ENCODE measurements at regions not wholly inside any gene's neighbourhood (a gene's known extent, or its start where the extent isn't known, plus 50 kb on each side); places are given as distances from the start of the nearest gene placed in this dataset.
"Not testable (repeated sequence)": the region's sequence is repeated elsewhere in the genome, so short reads cannot be mapped to it uniquely, and the experiment has no call there.

DNA sequence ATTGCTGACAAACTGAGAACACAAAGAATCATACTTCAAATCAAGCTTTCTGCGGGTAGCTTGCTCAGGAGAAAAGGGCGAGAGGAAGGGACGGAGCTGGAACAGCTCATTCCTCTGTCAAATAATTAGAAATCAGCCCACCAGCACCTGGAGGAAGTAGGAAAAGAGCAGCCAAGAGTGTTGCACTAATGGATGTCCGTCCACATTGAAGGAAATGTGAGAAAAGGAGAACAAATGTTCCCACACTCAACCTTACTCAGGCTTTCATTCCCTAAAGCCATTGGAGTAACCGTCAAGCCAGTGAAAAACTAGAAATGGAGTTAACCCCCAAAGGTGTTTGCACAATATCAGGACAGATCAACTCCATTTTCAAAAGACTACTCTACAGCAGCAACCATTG lies 233.0 kb upstream of the PRKD1 start:
- no peak for DNase-seq

DNA sequence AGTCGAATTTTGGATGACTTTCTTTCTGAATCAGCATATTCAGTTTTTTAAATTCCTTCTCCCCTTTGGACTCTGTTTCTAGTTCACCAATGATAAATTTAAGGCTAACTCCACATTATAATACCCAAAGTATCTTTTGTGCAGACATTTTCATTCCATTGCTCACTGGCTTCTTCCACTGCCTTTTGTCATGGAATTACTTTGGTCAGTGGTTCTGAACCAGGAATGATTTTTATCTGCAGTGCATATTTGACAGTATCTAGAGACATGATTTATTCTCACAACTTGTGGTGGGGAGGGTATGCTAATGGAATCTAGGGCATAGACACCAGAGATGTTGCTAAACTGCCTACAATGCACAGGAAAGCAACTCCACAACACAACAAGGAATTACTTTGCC lies 234.4 kb upstream of the PRKD1 start:
- peak; percentile 10 for DNase-seq

DNA sequence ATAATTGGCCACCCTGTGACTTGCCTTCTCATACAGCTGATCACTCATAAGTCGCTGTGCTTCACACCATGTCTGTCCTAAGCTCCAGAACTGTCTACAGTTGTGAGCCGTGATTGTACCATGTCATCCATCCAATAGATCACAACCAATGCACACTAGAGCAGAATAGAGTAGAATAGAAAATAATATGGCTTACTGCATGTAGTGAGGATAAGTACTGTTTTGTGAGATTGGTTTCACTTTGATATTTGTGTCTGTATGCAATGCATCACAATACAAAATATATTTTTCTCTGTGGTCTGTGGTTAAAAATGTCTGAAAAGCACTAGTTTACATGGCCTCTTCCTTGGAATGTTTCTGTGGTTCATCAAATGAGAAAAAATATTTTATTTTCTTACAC lies 237.6 kb upstream of the PRKD1 start:
- DNase-seq = no peak

DNA sequence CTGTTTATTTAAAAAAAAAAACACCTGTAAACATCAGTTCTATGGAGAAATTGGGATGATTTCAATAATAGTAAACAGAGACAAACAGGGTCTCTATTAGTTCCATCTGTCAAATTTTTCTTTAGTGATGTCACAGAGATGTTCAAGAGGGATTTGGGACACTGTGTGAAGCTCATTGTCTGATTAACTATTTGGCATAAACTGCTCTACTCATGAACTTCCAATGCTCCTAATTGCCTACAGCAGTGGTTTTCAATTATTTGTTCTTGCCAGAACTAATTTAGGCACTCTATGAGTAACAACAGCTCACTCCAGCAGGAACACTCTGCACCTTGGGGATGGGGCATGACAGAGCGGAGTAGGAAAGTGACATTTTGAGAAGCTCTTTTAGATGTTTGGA lies 250.1 kb upstream of the PRKD1 start:
- no peak for DNase-seq

DNA sequence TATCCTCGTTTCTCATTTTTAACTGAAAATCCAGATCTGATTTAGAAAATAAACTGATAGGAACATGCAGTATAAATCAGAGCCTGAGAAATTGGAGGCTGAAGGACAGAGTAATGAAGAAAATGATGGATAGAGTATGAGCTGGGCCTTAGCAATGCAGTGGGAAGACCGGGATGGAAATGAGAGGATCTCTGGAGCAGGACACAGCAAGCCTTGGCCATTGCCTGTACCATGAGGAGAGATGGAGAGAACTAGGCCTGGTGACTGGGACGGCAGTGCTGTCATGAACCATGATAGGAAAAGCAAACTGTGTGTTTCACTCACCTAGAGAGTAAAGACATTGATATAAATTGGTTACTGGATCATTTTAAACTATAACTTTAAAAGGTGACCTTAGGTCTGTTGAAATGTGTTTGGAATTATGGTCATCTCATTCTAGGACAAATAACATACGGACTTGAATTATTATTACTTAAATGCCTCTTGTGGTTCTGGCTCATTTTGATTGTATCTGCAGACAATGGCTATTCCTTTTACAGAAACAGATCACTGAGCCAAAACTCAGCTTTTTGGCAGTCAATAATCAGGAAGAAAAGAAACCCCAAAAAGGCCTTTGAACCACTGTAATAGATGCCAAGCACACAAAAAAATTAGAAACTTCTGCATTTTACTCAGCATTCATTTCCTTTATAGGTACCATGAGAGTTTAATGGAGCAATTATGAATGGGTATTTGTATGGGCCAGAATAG lies 251.9 kb upstream of the PRKD1 start:
- DNase-seq = no peak

DNA sequence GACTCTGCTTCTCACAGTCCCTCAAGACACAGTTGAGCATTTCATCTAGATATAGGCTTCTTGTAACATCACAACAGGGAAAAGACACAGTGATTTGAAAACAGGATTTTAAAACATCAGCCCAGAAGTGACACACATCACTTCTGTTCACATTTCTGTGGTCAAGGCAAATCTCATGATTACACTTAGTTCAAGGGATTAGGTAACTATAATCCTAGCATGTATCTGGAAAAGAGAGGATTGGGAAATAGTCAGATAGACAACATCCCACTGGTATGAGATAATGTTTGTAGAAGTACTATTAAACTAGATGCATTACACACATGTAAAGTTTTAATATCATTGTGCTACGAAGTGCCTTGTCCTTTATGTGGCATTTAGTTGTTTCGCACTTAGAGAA lies 252.6 kb upstream of the PRKD1 start:
- DNase-seq = no peak

DNA sequence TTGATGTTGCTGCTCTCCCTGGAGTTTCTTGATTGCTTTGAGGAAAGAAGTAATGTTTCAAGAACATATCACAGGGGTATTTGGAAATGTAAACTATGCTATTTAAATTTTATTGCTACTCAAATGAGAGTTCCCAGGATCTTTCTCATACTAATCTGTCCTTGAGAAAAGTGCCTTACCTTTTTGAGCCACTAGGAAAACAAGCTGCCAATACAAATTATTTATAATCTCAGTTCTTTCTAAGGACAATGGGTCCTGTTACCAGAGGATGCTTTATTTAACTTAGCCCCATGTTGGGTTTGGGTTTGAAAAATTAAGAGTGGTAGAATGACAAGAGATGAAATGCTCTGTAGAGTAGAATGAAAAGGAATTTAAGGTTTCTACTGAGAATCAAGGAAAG lies 258.2 kb upstream of the PRKD1 start:
- no peak for DNase-seq

DNA sequence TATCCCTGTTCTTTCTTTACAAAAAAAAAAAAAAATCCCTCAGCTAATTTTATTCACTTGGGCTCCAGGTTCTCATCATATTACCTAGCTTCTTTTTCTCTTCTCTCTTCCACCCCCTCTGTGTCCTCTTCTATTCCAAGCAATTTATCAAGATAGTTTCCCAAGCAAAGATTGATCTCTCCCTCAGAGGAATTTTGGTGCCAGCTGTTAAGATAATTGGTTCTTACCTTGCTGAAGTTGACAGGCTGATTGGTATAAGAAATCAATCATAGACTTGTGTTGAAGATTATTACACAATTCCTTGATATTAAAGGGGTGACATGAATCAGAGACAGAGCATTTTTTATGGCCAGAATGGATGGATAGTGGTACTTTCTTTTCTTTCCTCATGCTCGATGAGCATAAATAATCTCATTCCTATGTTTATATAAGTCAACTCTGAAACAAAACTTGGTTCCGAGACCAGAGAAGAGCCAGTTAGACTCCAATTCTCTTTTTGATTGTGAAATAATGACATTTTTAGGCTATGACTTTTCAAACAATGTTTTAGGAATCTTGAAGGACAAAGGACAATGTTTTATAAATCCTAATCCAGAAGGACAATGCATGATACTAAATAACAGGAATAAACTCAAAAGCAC lies 264.1 kb upstream of the PRKD1 start:
- no peak for DNase-seq

DNA sequence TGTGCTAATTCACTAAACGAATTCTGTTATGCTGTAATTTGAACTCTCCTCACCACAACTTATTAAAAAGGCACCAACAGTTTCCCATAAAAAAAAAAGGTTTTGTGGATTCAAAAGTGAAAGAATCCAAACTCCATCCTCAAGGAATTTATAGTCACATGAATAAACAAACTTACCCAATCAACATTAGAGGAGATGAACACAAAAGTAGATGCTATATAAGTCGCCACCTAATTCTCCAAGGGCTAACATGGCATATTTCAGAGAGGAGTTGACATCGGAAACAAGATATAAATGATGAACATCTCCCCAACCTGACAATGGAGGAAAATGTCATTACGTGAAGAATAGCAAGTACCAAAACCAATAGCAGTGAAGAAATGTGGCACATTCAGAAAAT lies 265.5 kb upstream of the PRKD1 start:
- peak; percentile 52 for DNase-seq

DNA sequence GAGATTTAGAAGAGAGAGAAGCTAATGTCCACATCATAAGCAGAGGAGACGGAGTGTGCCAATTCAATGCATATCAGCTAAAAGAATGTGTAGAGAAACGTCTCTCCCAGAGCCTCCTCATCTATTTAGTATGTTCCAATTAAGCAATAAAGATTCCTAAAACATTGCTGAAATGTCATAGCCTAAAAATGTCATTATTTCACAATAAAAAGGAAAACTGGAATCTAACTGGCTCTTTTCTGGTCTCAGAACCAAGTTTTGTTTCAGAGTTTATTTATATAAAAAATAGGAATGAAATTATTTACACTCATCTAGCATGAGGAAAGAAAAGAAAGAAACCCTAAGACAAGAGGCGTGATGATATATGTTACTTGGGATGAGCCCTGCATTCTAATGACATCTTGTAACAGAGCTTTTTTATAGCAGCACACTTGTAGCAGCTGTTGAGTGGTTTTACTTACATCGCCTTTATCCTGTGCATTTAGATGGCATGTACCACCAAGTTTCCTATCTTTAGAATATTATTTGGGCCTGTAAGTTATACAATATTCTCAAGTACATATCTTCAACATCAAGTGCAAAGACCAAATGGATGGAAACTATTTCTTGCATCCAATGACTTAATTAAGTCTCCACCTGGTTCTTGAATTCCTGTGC lies 266.3 kb upstream of the PRKD1 start:
- DNase-seq = peak; percentile 97

DNA sequence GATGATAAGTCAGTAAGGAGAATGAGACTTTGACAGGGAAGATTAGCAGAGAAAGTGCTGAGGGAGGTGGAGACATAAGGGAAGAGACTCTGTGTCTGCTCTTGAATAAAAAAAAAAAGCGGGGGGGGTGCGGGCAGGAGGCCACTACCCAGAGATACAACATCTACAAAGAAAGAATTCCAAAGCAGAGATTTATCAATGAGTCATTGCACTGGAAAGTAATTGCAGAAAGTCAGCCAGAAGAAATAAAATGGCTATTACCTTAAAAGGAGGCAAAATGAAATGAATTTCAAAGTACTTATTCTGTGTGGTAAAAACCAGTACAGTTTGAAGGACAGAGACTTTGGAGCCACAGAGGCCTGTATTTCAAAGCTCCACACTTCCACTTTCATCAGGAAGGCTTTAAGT lies 267.1 kb upstream of the PRKD1 start:
- peak; percentile 96 for DNase-seq

DNA sequence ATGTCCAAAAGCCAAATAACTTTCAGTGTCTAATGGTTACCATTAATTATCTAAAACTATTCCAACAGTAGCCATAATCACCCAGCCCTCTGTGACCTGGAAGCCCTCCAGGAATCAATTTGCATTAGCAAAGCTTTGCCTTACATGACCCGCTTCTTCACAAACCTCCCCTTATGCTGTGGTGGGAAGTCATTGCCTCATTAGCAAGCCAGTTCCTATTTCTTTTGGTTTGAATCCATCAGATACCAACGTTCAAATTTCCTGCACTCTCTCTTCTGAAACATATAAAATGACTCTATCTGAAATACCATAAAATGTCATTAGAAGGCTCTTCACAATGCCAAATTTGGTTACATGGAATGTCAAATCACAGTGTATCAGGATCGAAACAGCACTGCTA lies 268.3 kb upstream of the PRKD1 start:
- peak; percentile 92 for DNase-seq

DNA sequence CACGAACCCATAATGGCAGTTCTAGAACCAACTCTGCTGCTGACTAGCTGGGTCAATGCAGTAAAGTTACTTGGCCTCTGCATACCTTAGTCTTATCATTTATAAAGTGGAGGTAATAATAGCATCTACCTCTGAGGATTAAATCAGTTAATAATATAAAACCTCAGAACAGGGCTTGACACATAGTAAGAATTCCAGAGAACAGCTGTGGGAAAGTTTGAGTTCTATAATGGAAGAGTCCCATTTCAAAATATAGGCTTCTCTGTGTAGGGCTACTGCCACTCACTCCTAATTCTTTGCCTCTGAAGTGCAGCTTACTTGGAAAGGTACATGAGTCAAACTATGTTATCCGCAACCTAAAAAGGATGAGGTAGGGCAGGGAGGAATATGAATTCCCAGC lies 269.2 kb upstream of the PRKD1 start:
- no peak for DNase-seq

DNA sequence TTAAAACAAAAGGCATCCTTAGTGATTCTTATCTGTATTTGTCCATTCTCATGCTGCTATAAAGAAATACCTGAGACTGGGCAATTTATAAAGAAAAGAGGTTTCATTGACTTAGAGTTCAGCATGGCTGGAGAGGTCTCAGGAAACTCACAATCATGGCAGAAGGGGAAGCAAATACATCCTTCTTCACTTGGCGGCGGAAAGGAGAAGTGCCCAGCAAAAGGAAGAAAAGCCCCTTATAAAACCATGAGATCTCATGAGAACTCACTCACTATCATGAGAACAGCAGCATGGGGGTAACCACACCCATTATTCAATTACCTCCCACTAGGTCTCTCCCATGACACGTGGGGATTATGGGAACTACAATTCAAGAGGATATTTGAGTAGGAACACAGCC lies 271.1 kb upstream of the PRKD1 start:
- not testable (repeated sequence) for DNase-seq

DNA sequence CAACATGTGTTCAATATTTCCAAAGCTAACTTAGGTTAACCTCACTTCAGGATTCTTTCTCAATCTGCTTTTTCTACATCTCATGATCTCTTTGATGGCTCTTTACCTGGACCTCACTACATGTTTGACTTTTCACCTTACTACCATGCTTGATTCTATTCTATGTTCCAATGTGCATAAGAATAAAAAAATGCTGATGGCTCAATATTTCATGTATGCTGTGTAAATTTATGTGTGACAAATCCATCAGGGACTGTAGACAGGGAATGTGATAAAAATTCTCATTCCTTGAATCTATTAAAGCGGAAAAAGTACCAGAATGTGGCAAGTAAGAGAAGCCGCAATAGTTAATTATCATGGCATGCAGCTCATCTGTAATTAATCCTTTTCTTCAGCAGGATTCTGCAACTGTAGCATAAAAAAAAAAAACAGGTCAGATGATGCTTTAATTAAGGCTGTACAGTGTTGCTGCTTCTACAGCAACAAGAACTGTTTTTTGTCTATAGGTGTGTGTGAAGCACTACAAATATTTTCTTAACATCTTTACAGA lies 276.9 kb upstream of the PRKD1 start:
- DNase-seq = no peak

DNA sequence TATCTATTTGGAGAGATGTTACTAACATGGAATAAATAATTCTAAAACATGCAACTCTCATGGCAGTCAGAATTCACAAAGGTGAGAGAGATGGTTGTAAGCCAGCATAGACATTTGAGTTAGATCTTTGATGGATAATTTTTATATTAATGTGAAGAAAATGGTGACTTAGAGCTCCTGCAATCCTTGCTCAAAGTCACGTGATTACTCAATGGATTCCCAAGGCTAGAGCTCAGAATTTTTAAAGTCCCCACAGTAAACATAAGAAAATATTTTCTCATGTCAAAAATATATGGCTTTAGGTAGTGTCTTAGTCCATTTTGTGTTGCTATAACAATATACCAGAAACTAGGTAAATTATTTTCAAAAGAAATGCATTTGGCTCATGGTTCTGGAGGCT lies 281.5 kb upstream of the PRKD1 start:
- no peak for DNase-seq

DNA sequence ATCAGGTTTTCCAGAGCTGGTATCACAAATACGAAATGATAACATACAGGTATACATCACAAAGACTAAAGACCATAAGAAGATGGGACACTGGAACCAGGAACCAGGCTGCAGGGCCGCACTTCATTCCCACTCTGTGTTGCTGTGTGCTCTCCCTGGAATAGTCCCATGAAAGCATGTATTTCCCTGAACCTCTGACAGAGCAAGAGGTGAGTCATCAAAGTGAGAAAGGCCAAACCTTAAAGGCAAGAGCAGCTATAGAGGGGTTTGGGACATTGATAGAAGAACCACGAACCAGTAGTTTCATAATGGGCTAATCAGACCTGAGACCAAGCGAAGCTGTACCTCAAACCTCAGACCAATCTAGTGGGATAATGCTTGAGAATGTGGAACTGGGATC lies 283.0 kb upstream of the PRKD1 start:
- DNase-seq = peak; percentile 49

DNA sequence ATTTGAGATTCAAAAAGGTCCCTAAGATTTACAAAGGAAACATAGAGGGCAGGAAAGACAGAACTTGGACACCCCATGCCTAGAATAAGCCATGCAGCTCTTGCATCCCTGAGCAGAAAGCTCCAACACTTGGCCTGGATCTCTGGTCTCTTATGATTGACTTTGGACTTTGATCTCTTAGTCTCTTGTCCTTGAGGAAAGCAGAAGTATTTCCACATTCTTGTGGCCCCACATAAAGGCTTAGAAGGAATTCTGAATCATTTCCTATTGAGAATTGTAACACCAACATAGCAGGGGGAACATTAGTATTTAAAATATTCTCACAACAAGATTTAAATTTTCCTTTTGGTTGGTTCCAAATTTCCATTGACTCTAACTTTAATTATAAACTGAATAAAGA lies 283.7 kb upstream of the PRKD1 start:
- peak; percentile 64 for DNase-seq

DNA sequence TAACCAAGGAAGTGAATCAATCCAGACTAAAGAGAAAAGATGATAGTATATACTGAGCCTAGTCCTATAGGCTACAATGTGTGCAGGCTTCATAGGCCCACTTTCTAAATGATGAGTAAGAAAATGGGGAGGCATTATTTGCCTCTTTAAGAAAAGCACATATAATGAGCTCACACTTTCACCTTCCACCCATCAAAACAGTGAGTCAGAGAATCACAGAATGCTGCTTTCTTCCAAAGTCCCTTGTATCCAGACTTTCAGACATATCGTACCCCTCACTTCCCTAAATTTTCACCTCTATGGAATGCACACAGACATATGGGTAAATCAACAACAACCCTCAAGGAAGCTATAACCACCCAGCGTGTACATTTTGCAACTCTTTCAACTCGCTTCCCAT lies 286.4 kb upstream of the PRKD1 start:
- DNase-seq = peak; percentile 29

DNA sequence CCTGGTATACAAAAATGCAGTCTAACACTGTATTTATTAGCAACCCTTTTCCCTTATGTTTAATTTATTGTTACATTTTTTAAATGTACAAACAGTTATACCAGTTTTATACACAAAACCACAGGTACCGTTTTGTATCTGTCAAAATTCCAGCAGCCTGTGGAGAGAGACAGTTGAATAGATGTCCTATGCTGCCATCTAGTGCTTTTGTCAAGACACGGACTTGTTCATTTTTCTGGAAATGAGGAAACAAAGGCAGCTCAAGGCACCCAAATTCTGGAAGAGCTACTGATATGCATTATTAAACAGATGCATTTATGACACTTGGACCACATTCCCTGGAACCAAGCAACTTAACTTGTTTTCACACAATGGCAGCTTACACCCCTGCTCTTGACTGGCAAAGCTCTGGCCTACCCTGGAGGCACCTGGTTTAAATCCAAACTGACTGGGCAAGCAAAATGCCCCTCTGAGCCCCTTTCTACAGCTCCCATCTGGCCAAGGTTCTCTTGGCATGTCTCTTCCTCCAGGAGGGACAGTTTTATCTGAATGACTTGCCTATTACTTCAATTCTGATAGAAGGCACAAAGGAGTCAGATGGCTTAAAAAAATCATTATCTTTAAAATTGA lies 286.9 kb upstream of the PRKD1 start:
- DNase-seq = peak; percentile 74

DNA sequence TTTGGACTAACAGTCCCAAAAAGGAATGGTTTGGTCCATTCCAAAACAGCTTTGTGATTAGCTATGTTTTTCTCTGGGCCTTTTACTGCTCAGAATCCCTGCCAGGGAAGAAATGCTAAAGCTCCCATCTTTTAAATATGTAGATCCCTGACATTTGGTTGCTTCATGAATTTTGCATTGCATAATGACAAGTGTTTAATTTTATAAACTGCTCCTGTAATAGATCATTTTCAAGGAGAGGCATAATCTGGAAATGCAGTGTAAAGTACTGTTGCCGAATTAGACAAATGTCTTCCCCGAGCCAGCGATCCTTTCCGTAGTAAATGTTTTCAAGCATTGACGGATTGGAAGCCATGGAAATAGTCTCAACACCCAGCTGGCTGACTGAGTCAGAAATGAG lies 291.3 kb upstream of the PRKD1 start:
- no peak for DNase-seq

DNA sequence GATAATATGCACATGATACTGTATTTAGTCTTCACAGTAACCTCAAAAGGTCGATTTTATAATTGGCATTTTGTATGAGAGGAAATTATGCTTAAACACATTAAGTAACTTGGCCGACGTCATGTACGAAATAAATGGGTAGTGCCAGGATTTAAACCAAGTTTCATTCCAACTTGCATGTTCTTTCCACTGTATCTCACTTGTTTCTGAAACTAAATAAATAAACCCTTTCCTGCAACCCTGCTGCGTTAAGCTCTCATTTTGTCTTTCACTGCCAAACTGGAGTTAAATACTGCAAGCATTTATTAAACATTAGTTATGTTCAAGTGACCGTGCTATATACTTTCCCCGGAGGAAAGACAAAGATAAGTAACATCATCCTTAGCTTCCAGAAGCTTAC lies 293.9 kb upstream of the PRKD1 start:
- no peak for DNase-seq

DNA sequence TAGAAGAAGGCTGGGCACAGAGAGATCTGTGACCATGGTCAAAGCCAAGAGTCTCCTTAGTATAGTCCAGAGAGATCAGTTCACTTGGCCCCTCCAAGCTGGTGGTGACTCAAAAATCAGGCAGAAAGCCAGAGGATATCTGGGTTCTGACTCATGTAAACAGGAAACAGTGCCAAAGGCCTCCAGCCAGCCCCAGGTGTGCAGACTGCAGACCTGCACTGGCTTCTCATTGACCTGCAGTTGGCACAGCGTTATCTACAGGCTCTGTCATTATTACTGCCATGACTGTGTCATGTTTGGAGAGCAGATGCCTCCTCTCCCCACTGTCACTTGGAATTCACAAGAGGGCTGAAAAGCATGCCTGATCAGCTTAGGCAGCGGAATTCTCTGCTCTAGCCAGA lies 295.7 kb upstream of the PRKD1 start:
- peak; percentile 54 for DNase-seq
